GM23248 (cell line): ENCODE measurements at regions not wholly inside any gene's neighbourhood (a gene's known extent, or its start where the extent isn't known, plus 50 kb on each side); places are given as distances from the start of the nearest gene placed in this dataset.

ENCODE experiments used
- DNase-seq: peaks from one replicate; pipeline ENCODE4 v3.0.0-alpha.2; 2015
- H2AFZ ChIP-seq: fragments of 200-600 bp; sonication (generic); 2 replicates; pipeline ENCODE4 v1.6.1; 2016; ENCODE audit warnings: antibody characterized with exemption
- H3F3A ChIP-seq: fragments of 200-600 bp; sonication (generic); 2 replicates; pipeline ENCODE4 v1.6.1; 2016; ENCODE audit warnings: mild to moderate bottlenecking, antibody characterized with exemption, mixed run types; ENCODE audit not compliant: insufficient read depth
- H3K27ac ChIP-seq: fragments of 200-600 bp; sonication (generic); 2 replicates; pipeline ENCODE4 v1.5.1; 2016; ENCODE audit warnings: mild to moderate bottlenecking
- H3K27me3 ChIP-seq: fragments of 200-600 bp; sonication (generic); replicated peaks from 2 replicates; pipeline ENCODE4 v1.6.1; 2016; ENCODE audit warnings: mild to moderate bottlenecking; ENCODE audit not compliant: insufficient read depth
- H3K36me3 ChIP-seq: fragments of 200-600 bp; sonication (generic); 2 replicates; pipeline ENCODE4 v1.6.1; 2016; ENCODE audit warnings: low read depth, mild to moderate bottlenecking
- H3K4me1 ChIP-seq: fragments of 200-600 bp; sonication (generic); 2 replicates; pipeline ENCODE4 v1.6.1; 2016; ENCODE audit warnings: mild to moderate bottlenecking; ENCODE audit not compliant: insufficient read depth
- H3K4me2 ChIP-seq: fragments of 200-600 bp; sonication (generic); one replicate; pipeline ENCODE4 v1.6.1; 2016; ENCODE audit warnings: mild to moderate bottlenecking; ENCODE audit not compliant: unreplicated experiment
- H3K4me3 ChIP-seq: fragments of 200-600 bp; sonication (generic); 2 replicates; pipeline ENCODE4 v1.5.1; 2016; ENCODE audit warnings: mild to moderate bottlenecking
- H3K79me2 ChIP-seq: fragments of 200-600 bp; sonication (generic); 2 replicates; pipeline ENCODE4 v1.6.1; 2016; ENCODE audit warnings: mild to moderate bottlenecking; ENCODE audit not compliant: insufficient read depth
- H3K9ac ChIP-seq: fragments of 200-600 bp; sonication (generic); 2 replicates; pipeline ENCODE4 v1.6.1; 2016; ENCODE audit warnings: mild to moderate bottlenecking
- H3K9me2 ChIP-seq: fragments of 200-600 bp; sonication (generic); 2 replicates; pipeline ENCODE4 v1.6.1; 2016; ENCODE audit warnings: mixed run types, mild to moderate bottlenecking, moderate library complexity; ENCODE audit not compliant: insufficient read depth
- H3K9me3 ChIP-seq: fragments of 200-600 bp; sonication (generic); one replicate; pipeline ENCODE4 v1.6.1; 2017; ENCODE audit warnings: low read depth
- H4K20me1 ChIP-seq: fragments of 200-600 bp; sonication (generic); 2 replicates; pipeline ENCODE4 v1.6.0; 2016; ENCODE audit not compliant: insufficient read depth
- EZH2 ChIP-seq: fragments of 200-600 bp; sonication (generic); IDR thresholded peaks from 2 replicates; pipeline ENCODE4 v1.6.1; 2018; ENCODE audit warnings: antibody characterized with exemption, mild to moderate bottlenecking; ENCODE audit not compliant: insufficient read depth, poor library complexity, severe bottlenecking
- EZH2phosphoT487 ChIP-seq: fragments of 200-600 bp; sonication (generic); IDR thresholded peaks from 2 replicates; pipeline ENCODE4 v1.6.1; 2018; ENCODE audit warnings: antibody characterized with exemption, moderate library complexity, mild to moderate bottlenecking, low read depth; ENCODE audit not compliant: insufficient read depth
- WGBS, 2 experiments: methylation state at CpG; one replicate each; pipeline ENCODE4 v1.1.6; 2015 to 2017; ENCODE audit warnings: low lambda C conversion rate in 2 of 2, low coverage in 1 of 2; ENCODE audit errors: missing lambda C conversion rate in 2 of 2; 5-methylcytosine and 5-hydroxymethylcytosine counted together
- in situ Hi-C: fragments of 300-500 bp; cut with MboI; formaldehyde crosslinking; loops from 2 replicates; pipeline ENCODE4 v1.15.0; 2020

- no peak overlapping the region for H3K27ac ChIP-seq
- WGBS, 2 experiments, result 57% methylated on average over 5 of the region's 5 CpGs
- no peaks in the 10 kb centered on the region for H3K36me3 ChIP-seq
- H3K79me2 ChIP-seq, result no peaks in the 10 kb centered on the region
- no peak overlapping the region for H3K4me2 ChIP-seq
- H3F3A ChIP-seq, result peaks cover 5% of the 10 kb centered on the region; the same call in 1 of the 2 replicates
- no peaks in the 10 kb centered on the region for H4K20me1 ChIP-seq
- no peak overlapping the region for H2AFZ ChIP-seq
- H3K9me3 ChIP-seq, result no peaks in the 10 kb centered on the region
- peaks cover 9% of the 10 kb centered on the region for H3K4me1 ChIP-seq
- no peaks in the 10 kb centered on the region for H3K9me2 ChIP-seq
- no peaks in the 10 kb centered on the region for H3K27me3 ChIP-seq
- no peak overlapping the region for H3K4me3 ChIP-seq
- no peak for DNase-seq
- no peak for TF ChIP-seq EZH2
- TF ChIP-seq EZH2phosphoT487, result no peak
- in situ Hi-C loops, result no loop called here
- no peak overlapping the region for H3K9ac ChIP-seq
Observed at GRCh38 chr5:138702166-138703077, 50.8 kb upstream of the CTNNA1 start.

- H4K20me1 ChIP-seq, result no peaks in the 10 kb centered on the region
- no peaks in the 10 kb centered on the region for H3K79me2 ChIP-seq
- no peaks in the 10 kb centered on the region for H3K9me2 ChIP-seq
- H3F3A ChIP-seq, result peaks cover 4% of the 10 kb centered on the region; the same call in 1 of the 2 replicates
- no peak overlapping the region for H3K9ac ChIP-seq
- H2AFZ ChIP-seq, result no peak overlapping the region
- H3K36me3 ChIP-seq, result no peaks in the 10 kb centered on the region
- no peaks in the 10 kb centered on the region for H3K27me3 ChIP-seq
- TF ChIP-seq EZH2 (no peak), EZH2phosphoT487 (no peak)
- WGBS, 2 experiments, result 76 to 78% methylated on average over 3 of the region's 3 CpGs
- H3K4me2 ChIP-seq, result no peak overlapping the region
- peaks cover 4% of the 10 kb centered on the region; the same call in 1 of the 2 replicates for H3K4me1 ChIP-seq
- H3K9me3 ChIP-seq, result no peaks in the 10 kb centered on the region
- in situ Hi-C loops, result no loop called here
- DNase-seq, result no peak
- no peak overlapping the region for H3K27ac ChIP-seq
- H3K4me3 ChIP-seq, result no peak overlapping the region
Observed at GRCh38 chr5:138701678-138702077, 51.5 kb upstream of the CTNNA1 start.

- Histone ChIP-seq H3K4me3 (no peak overlapping the region), H2AFZ (no peak overlapping the region), H4K20me1 (no peaks in the 10 kb centered on the region), H3K9me2 (no peaks in the 10 kb centered on the region), H3K9ac (no peak overlapping the region), H3K4me2 (no peak overlapping the region), H3K27me3 (no peaks in the 10 kb centered on the region), H3K27ac (no peak overlapping the region), H3F3A (no peaks in the 10 kb centered on the region), H3K79me2 (no peaks in the 10 kb centered on the region), H3K9me3 (no peaks in the 10 kb centered on the region), H3K4me1 (no peaks in the 10 kb centered on the region), H3K36me3 (no peaks in the 10 kb centered on the region)
- in situ Hi-C loops, result no loop called here
- no peak for DNase-seq
- WGBS, 2 experiments, result 55 to 57% methylated on average over 8 of the region's 8 CpGs
- TF ChIP-seq EZH2phosphoT487 (no peak), EZH2 (no peak)
Observed at GRCh38 chr5:138700581-138701362, 52.5 kb upstream of the CTNNA1 start.

GRCh38 chr5:138699482-138699881, 53.7 kb upstream of the CTNNA1 start:
- Histone ChIP-seq H3K9me3 (no peaks in the 10 kb centered on the region), H3K27ac (no peak overlapping the region), H3K79me2 (no peaks in the 10 kb centered on the region), H3K9ac (no peak overlapping the region), H3K4me3 (no peak overlapping the region), H3K36me3 (no peaks in the 10 kb centered on the region), H3F3A (no peaks in the 10 kb centered on the region), H4K20me1 (no peaks in the 10 kb centered on the region), H3K9me2 (no peaks in the 10 kb centered on the region), H3K4me2 (no peak overlapping the region), H3K27me3 (no peaks in the 10 kb centered on the region), H3K4me1 (no peaks in the 10 kb centered on the region), H2AFZ (no peak overlapping the region)
- in situ Hi-C loops, result no loop called here
- no peak for DNase-seq
- TF ChIP-seq EZH2phosphoT487 (no peak), EZH2 (no peak)
- WGBS, 2 experiments, result 94 to 99% methylated on average over 2 of the region's 2 CpGs
